ENCODE measurements at regions not wholly inside any gene's neighbourhood (a gene's known extent, or its start where the extent isn't known, plus 50 kb on each side); places are given as distances from the start of the nearest gene placed in this dataset.

DNA sequence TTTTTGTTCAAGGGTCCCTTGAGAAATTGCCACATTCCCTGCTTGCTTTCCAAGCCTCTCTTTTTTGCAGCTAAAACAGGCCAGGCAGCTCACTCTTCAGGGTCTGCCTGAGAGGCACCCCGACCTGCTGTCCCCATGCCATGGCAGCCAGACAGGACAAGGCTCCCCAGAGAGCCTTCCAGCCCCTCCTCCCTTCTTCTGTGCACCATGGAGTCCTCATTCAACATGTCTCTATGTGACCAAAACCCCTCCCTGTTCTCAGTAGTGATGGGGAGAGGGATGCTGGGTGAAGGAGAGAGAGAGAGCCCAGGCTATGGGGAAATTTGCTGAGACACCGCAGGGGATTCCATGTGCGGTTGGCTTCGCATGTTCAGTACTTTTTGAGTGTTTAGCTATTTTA lies 384.2 kb upstream of the ZNF507 start:
- TF ChIP-seq CTCF (IDR thresholded peaks at IDR 0.05; ENCODE audit: low read length) (no peak), EZH2phosphoT487 (IDR thresholded peaks at IDR 0.05; ENCODE audit: low read length) (no peak)

Measured in MM.1S (cell line).